HG03139 (cell line): ENCODE measurements at regions not wholly inside any gene's neighbourhood (a gene's known extent, or its start where the extent isn't known, plus 50 kb on each side); places are given as distances from the start of the nearest gene placed in this dataset.
"Not testable (repeated sequence)": the region's sequence is repeated elsewhere in the genome, so short reads cannot be mapped to it uniquely, and the experiment has no call there.

Experiments
- ATAC-seq: cut with Tn5 transposase; IDR thresholded peaks from one replicate; pipeline ENCODE4 v1.9.1; 2021; ENCODE audit not compliant: unreplicated experiment

GRCh38 chr9:105098370-105098769 lies 146.1 kb upstream of the SLC44A1 start:
- ATAC-seq: no peak

- ATAC-seq: no peak
Observed at GRCh38 chr9:105103776-105104175, 140.7 kb upstream of the SLC44A1 start.

- ATAC-seq: peak; percentile 80
Observed at GRCh38 chr9:105114318-105114717, 130.1 kb upstream of the SLC44A1 start.

GRCh38 chr9:105114964-105115728 lies 129.3 kb upstream of the SLC44A1 start:
- ATAC-seq: peak; percentile 76

- ATAC-seq: no peak
Observed at GRCh38 chr9:105116052-105116868, 128.2 kb upstream of the SLC44A1 start.

- no peak for ATAC-seq
Observed at GRCh38 chr9:105117234-105117633, 127.2 kb upstream of the SLC44A1 start.

GRCh38 chr9:105118636-105119035 lies 125.8 kb upstream of the SLC44A1 start:
- no peak for ATAC-seq

GRCh38 chr9:105119156-105119555 lies 125.3 kb upstream of the SLC44A1 start:
- ATAC-seq: no peak

GRCh38 chr9:105121861-105122430 lies 122.5 kb upstream of the SLC44A1 start:
- no peak for ATAC-seq

GRCh38 chr9:105124598-105124997 lies 119.9 kb upstream of the SLC44A1 start:
- not testable (repeated sequence) for ATAC-seq

GRCh38 chr9:105126226-105126625 lies 118.2 kb upstream of the SLC44A1 start:
- no peak for ATAC-seq

- peak; percentile 99 for ATAC-seq
Observed at GRCh38 chr9:105127863-105128220, 116.6 kb upstream of the SLC44A1 start.

GRCh38 chr9:105128908-105129600 lies 115.4 kb upstream of the SLC44A1 start:
- no peak for ATAC-seq

- no peak for ATAC-seq
Observed at GRCh38 chr9:105129731-105130130, 114.7 kb upstream of the SLC44A1 start.

- no peak for ATAC-seq
Observed at GRCh38 chr9:105131981-105132380, 112.5 kb upstream of the SLC44A1 start.

- ATAC-seq: no peak
Observed at GRCh38 chr9:105132606-105133005, 111.8 kb upstream of the SLC44A1 start.

- ATAC-seq: no peak
Observed at GRCh38 chr9:105138306-105138801, 106.1 kb upstream of the SLC44A1 start.

GRCh38 chr9:105141146-105141975 lies 103.1 kb upstream of the SLC44A1 start:
- ATAC-seq: peak; percentile 91

- ATAC-seq: no peak
Observed at GRCh38 chr9:105141976-105142250, 102.5 kb upstream of the SLC44A1 start.

- no peak for ATAC-seq
Observed at GRCh38 chr9:105142406-105143135, 101.9 kb upstream of the SLC44A1 start.
